ENCODE measurements at regions not wholly inside any gene's neighbourhood (a gene's known extent, or its start where the extent isn't known, plus 50 kb on each side); places are given as distances from the start of the nearest gene placed in this dataset.

GRCh38 chr2:234773764-234774409 lies 177.9 kb upstream of the SH3BP4 start:
- no peak for TF ChIP-seq CTCF (IDR thresholded peaks at IDR 0.05; ENCODE audit: extremely low read depth, insufficient read depth, missing control alignments)
- no peak for DNase-seq (ENCODE audit: low spot score)
- in situ Hi-C loops (cut with MboI; ENCODE audit: low pct_unique_long_range_greater_than_20kb, low sequenced_read_pairs, unreplicated experiment): no loop called here

- TF ChIP-seq CTCF (IDR thresholded peaks at IDR 0.05; ENCODE audit: extremely low read depth, insufficient read depth, missing control alignments): no peak
- in situ Hi-C loops (cut with MboI; ENCODE audit: low pct_unique_long_range_greater_than_20kb, low sequenced_read_pairs, unreplicated experiment): no loop called here
- DNase-seq (ENCODE audit: low spot score): no peak
These were observed 178.7 kb upstream of the SH3BP4 start for GRCh38 chr2:234773129-234773528.

GRCh38 chr2:234772733-234773060 lies 179.1 kb upstream of the SH3BP4 start:
- DNase-seq (ENCODE audit: low spot score): no peak
- no peak for TF ChIP-seq CTCF (IDR thresholded peaks at IDR 0.05; ENCODE audit: extremely low read depth, insufficient read depth, missing control alignments)
- in situ Hi-C loops (cut with MboI; ENCODE audit: low pct_unique_long_range_greater_than_20kb, low sequenced_read_pairs, unreplicated experiment): no loop called here

- no peak for DNase-seq (ENCODE audit: low spot score)
- no peak for TF ChIP-seq CTCF (IDR thresholded peaks at IDR 0.05; ENCODE audit: extremely low read depth, insufficient read depth, missing control alignments)
These were observed 179.7 kb upstream of the SH3BP4 start for GRCh38 chr2:234771980-234772732.

GRCh38 chr2:234771176-234771575 lies 180.6 kb upstream of the SH3BP4 start:
- TF ChIP-seq CTCF (IDR thresholded peaks at IDR 0.05; ENCODE audit: extremely low read depth, insufficient read depth, missing control alignments): no peak
- DNase-seq (ENCODE audit: low spot score): no peak
- in situ Hi-C loops (cut with MboI; ENCODE audit: low pct_unique_long_range_greater_than_20kb, low sequenced_read_pairs, unreplicated experiment): no loop called here

More at GRCh38 chr2:234771980-234772732, 179.7 kb upstream of the SH3BP4 start:
- in situ Hi-C loops (cut with MboI; ENCODE audit: low pct_unique_long_range_greater_than_20kb, low sequenced_read_pairs, unreplicated experiment): no loop called here

GRCh38 chr2:234770715-234771141 lies 181.1 kb upstream of the SH3BP4 start:
- TF ChIP-seq CTCF (IDR thresholded peaks at IDR 0.05; ENCODE audit: extremely low read depth, insufficient read depth, missing control alignments): no peak
- no peak for DNase-seq (ENCODE audit: low spot score)
- in situ Hi-C loops (cut with MboI; ENCODE audit: low pct_unique_long_range_greater_than_20kb, low sequenced_read_pairs, unreplicated experiment): no loop called here

All from GM13977 (cell line).